Limb (tissue), 2 donors: ENCODE measurements at regions not wholly inside any gene's neighbourhood (a gene's known extent, or its start where the extent isn't known, plus 50 kb on each side); places are given as distances from the start of the nearest gene placed in this dataset.
"Not testable (repeated sequence)": the region's sequence is repeated elsewhere in the genome, so short reads cannot be mapped to it uniquely, and the experiment has no call there.

Experiments used
- DNase-seq, 2 donors: peaks; one replicate each; pipeline ENCODE4 v3.0.0-alpha.2; 2016; ENCODE audit errors: extremely low spot score in 2 of 2

DNA sequence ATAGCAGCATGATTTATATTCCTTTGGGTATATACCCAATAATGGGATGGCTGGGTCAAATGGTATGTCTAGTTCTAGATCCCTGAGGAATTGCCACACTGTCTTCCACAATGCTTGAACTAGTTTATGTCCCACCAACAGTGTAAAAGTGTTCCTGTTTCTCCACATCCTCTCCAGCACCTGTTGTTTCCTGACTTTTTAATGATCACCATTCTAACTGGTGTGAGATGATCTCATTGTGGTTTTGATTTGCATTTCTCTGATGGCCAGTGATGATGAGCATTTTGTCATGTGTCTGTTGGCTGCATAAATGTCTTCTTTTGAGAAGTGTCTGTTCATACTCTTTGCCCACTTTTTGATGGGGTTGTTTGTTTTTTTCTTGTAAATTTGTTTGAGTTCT is 54.0 kb upstream of the GPR89A start:
- not testable (repeated sequence) for DNase-seq

DNA sequence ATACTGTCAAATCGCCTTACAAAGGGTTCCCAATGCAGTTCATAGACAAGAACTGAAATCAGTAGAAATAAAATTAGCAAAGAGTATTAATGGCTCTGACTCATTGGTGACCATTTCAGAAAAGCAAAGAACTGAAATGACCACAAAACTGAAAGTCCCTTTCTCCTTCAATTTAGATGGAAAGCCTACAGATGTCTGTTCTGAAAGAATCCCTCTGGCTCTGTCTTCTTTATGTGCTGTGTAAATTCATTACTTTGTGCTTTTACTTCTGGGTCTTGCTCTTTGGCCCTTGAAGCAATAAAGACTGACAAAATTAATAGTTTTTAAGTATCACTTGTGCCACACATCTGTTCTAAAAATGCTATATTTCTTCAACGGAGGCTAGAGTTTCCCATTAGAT is 62.7 kb upstream of the GPR89A start:
- DNase-seq: no peak

DNA sequence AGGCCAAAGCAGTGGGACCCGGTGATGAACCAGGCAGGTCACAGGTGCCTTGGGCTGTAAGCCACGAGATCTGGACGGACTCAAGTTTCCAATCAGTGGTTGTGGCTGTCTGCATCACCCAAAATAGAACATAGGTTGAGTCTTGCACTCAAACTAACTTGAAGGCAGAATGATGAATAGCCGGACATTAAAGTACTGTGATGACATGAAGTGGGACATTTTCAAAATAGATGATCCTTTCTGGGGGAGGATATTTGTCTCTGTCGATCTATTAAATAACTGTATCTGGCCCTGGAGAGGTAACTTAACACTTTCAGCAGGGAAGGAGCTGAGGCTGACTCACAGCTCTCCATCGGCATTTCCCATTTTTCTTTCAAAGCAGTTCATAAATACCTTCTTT is 66.1 kb upstream of the GPR89A start:
- DNase-seq: not testable (repeated sequence)

DNA sequence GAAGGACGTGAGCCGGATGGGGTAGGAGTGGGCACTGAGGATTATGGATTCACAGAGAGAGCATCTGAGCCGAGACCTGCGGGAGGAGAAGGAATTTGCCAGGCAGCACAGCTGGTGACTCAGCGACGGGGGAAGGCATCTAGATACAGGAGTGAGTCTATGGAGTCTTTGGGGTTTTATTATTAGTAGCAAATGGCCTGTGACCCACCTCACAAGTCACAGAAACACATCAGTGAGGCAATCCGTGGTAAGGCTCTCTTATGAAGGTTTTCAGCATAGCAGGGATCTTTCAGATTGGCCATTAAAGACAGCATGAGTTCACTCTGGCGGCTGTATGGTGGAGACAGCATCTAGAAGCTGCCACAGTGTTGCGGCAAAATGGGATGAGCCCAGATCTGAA is 66.5 kb upstream of the GPR89A start:
- peak in 1 of 2 donors; percentile 20 for DNase-seq

DNA sequence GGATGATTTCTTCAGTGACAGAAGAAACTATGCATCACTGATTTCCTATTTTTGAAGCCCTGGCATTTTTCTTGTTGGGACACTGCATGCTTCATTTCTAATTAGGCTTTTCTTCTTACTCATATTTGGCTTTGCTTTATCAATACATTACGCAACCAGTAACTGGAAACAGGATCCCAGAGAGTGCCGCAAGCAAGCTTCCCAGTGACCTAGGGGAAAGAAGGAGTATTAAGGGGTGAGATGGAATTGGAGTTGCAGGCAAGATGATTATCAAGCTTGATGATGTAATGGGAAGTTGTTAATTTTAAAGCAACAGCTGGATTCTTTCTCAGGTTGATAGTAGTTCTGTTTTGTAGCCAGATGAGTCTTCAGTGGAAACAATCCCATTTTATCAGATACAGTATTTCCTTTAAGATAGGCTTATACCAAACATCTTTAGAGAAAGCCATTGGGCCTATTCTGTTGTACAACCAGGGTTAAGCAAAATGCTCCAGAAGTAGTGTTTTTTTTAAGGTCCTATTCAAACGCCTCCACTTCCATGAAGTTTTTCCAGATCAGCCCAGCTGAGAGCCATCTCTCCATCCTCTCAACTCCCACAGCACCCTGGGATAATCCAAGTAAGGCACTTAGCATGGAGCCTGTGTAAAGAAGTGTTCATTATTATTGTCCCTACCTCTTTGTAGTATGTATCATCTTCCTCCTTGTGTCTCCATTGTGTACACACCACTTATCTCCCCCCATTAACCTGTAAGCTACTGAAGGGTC is 69.5 kb upstream of the GPR89A start:
- not testable (repeated sequence) for DNase-seq

DNA sequence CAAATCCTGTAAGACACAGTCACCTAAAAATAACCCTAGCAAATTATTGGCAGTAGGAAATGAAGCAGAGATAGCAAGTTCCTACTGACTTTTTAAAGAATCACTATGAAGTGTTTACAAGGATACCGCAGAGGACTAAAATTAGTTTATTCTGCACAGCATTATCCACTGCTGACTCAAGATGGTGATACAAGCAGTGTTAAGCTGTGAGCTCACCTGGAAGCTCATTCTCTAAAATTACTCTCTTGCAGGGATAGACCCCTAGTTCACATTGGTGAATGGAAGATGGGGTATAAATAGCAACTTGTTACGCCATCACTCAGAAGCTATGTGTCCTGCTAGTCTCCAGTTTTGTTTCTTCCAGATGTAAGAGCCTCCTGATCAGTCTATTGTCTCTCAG is 70.8 kb upstream of the GPR89A start:
- DNase-seq: not testable (repeated sequence)

DNA sequence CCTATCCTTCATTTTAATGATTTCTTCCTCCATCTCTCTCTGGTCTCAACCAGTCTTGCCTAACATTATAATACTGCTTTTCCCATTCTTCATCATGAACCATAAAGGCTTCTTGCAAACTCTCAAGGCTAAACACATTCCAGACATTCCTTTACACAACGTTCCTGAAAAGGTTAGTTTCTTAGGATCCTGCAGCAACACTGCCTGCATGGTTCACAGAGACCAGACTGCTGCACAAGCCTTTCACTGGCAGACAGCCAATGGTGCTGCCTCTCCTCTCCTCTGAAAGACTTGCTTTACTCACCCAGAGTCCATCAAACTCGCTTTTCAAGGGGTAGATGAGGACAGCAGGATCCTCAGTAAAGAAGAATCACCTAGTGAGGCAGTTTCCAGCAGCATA is 72.3 kb upstream of the GPR89A start:
- peak; percentile 8 to 36 for DNase-seq

DNA sequence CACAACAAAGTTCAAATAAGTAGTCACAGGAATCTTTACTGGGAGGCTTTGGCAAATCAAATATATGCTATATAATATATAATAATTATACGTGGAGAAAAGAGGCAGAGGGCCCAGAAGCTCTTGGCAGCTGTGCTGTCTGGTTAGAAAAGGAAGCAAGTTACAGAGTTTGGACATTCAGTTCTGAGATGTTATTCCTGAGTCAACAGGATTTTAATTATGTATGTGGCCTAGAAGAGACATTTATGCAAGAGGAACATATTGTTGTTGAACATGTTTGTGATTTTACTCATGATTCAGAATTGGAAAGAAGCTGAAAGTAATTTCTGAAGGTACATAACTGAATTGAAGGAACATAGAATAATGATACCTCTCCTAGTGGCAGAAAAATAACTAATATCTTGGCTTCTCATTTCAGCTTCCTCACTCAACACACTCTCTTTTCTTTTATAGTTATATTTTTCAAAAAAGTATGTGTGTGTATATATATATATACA is 79.7 kb upstream of the GPR89A start:
- DNase-seq: peak in 1 of 2 donors; percentile 2

DNA sequence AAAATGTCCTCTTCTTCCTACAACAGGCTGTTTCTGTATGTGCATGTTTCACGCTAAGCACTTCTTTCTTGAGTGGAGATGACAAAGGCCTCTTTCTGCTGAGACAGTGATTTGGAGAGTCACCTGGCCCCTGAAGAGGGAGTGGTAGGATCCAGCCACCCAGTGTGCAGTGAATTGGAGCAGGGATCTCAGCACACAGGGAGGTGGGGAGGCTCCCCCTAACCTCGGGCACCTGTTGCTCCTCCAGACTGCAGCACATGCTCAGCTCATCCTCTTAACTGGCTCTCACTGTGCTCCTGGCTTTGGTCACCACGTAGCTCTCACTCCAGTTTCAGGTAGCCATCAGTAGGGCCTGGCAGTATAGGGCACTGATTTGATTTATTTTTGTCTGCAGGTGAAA is 87.6 kb upstream of the GPR89A start:
- not testable (repeated sequence) for DNase-seq

DNA sequence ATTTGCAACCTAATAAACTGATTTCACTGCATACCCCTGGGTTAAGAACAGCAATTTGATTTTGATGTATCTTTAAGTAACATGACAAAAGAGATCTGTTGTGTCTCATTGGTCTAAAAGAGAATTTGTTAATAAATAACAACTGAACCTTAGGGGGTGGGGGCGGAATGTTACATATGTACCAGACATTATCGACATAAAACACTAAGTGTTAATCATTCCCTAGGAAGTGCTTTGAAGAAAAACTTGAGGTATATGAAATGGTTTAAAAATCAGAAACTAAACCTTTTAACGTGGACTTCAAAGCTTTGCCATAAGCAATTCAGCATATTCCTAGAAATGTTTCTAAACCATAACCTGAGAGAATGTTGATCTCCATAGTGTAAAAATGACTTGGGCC is 88.5 kb upstream of the GPR89A start:
- not testable (repeated sequence) for DNase-seq

DNA sequence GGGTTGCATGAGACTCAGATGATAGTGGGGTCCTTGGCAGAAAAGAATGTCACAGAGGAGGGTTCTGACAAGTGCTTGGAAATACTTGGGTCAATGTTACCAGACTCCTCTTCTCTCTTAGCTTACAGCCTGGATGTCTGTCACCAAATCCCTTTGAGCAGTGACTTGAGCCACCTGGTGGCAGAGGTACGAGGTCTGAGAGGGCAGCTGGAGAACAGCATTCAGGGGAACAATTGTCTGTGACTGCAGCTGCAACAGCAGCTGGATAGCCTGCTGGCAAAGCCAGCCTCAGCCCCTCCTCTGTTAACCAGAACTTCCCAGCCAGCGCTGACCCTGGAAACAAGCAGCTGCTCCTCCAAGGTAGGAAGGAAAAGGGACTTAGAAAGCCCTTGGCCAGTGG is 87.6 kb upstream of the NBPF20 start:
- DNase-seq: not testable (repeated sequence)

DNA sequence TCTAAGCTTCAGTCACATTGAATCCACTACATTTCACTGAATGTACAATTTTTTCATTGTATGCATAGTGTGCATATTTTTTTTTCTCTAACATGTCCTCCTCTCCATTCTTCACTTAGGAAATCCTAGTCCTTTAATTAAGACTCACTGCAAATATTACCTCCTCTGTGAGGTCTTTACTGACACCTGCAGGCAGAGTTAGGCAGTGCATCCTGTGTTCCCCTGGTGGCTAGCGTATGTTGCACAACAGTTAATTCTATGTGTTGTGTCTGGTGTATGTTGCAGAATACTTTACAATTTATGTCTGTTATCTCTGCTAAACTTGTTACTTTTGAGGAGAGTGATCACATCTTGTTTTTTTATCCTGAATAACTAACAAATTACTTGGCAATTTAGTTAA is 82.7 kb upstream of the NBPF20 start:
- not testable (repeated sequence) for DNase-seq

DNA sequence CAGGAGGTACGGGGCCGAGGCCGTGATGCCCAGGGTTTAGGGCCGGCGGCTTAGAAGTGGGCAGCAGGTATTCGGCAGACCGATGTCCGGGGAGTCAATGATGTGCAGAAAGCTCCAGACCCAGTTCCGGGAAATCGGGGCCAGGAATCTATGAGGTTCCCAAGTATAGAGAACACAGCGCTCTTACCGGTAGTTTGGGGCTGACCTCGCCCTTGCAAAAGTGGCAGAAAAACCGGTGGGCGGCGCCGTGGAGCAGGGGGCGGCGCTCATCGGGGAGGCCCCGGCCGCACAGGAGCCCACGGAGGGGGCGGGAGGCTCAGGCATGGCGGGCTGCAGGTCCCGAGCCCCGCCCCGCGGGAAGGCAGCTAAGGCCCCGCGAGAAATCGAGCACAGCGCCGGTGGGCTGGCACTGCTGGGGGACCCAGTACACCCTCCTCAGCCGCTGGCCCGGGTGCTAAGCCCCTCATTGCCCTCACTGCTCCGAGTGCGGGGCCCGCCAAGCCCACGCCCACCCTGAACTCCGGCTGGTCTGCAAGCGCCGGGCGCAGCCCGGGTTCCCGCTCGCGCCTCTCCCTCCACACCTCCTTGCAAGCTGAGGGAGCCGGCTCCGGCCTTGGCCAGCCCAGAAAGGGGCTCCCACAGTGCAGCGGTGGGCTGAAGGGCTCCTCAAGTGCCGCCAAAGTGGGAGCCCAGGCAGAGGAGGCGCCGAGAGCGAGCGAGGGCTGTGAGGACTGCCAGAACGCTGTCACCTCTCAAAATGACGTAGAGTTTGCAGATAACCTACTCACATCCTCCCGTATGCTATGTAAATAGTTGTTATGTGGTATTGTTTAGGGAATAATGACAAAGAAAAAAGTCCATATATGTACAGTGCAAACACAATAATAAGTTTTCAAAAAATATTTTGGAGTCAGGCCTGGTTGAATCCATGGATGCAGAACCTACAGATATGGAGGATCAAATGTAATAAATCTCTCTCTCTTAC is 80.6 kb upstream of the NBPF20 start:
- not testable (repeated sequence) for DNase-seq

DNA sequence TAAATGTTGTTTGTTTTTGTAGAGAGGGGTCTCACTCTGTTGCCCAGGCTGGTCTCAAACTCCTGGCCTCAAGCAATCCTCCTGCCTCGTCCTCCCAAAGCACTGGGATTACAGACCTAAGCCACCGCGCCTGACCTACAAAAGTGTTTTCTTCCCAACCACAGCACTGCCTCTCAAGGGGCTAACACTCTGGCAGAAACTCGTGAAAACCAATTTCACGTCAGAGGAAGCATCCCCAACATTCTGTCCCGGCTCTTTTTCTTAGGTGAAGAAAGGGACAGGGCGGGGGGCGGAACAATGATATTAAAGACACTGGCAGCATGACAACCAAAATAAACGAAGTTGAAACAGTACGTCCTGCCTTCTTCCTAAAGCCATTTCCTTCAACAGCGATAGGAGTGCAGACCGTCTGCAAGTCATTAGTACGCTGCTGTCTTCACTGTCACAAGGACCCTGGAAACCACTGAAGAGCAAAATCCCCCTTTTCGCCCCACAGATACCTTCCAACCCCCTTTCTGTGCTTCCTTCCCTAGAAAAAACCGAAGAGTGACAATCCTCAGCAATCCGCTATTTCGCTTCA is 79.5 kb upstream of the NBPF20 start:
- not testable (repeated sequence) for DNase-seq

DNA sequence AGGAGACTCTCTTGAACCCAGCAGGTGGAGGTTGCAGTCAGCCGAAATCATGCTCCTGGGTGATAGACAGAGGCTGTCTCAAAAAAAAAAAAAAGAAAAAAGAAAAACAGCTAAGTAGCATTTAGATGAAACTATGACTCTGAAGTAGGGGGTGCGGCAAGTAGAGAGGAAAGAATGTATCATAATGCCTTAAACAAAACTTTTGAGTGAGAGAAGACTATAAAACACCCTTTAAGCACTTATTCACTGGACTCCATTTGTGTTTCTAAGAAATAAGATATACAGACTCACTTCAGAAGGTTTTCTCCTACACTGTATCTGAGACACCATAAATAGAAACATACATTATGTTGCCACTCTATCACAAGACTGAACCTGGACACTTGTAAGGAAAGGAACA is 78.9 kb upstream of the NBPF20 start:
- not testable (repeated sequence) for DNase-seq

DNA sequence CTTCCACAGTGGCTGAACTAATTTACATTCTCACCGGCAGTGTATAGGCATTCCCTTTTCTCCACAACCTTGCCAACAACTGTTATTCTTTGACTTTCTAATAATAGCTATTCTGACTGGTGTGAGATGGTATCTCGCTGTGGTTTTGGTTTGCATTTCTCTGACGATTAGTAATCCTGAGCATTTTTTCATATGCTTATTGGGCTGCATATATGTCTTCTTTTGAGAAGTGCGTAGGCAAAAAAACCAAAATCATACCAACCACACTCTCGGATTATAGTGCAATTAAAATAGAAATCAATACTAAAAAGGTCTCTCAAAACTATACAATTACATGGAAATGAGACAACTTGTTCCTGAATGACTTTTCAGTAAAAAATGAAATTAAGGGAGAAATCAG is 74.8 kb upstream of the NBPF20 start:
- DNase-seq: not testable (repeated sequence)

DNA sequence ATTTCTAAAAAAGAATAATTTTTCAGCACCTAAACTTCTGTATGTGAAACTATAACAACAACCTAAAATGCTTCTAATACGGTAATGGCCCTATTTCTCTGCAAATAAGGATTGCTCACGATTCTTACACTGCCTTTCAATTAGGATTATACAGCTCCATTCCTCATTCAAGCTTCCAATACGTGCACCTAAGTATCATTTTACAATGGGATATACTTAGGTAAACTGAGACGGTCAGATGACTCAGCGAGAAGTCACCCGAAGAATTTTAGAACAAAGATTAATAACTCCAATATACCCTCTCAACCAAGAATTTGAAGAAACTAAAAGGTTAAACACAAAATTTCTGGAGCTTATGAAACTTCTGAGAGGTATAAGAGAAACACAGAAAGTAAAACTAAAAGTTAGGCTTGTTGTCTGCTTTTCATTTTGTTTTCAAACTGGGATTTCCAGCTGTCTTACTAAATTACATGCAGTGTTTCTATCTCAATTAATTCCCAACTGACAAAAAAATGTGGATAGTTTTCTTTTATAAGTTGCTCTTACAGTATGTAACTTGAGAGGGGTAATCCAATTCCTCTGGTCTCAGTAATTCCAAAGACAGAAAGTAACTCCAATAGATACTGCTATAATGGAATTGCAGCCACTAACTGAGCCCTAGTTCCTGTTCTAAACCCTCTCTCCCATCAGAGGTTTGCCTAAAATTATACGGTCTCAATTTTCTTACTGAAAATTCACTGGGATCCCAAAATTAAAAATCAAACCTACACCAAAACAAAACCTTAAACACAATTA is 69.9 kb upstream of the NBPF20 start:
- DNase-seq: not testable (repeated sequence)

DNA sequence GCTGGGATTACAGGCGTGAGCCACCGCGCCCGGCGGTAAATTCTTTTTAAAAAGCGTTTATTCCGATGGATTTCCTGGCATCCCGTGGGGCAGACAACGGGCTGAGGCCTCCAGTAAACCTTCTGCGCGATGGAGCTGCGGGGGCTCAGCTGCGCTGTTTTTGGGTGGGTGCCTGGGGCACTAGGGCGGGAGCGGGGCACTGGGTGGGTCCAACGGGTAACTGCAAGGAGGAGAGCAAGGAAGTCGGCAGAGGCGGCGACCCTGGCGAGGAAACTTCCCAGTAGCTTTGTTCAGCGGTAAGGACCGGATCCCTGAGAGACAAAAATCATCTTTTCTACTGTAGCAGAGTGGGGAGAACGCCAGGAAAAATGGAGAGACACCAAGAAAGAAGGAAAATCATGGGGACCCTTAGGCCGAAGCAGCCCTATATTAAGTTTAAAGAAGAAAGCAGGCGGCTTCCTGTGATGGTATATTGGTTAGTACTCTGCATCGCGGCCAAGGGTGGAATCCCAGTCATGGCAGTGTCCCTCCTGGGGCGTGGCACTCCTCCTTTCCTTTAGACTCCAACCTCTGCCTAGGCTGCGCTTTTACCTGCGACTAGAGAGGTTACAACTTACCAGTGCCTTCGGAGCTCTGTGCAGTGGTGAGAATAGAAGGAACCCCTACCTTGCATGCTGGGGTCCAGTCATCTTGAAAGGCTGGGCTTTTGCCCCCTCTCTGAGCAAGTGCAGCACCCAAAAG is 63.0 kb upstream of the NBPF20 start:
- DNase-seq: not testable (repeated sequence)

DNA sequence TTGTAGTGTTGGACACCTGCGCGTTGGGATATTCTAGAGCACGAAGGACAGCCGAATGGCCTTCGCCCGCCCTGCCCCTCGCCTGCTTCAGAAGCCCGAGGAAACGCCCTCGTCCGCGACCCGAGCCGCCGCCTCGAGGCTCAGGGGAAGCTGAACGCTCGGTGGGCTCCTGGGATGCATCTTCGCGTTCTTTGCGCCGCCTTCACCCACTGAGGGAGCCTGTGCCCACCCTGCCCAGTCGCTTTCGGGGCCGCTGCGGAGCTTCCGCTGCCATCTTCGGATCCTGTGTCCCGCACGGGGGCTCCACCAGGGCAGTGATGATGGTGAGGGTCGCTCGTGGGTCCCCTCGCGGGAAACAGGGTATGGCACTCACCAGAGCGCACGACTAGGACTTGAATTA is 61.8 kb upstream of the NBPF20 start:
- not testable (repeated sequence) for DNase-seq

DNA sequence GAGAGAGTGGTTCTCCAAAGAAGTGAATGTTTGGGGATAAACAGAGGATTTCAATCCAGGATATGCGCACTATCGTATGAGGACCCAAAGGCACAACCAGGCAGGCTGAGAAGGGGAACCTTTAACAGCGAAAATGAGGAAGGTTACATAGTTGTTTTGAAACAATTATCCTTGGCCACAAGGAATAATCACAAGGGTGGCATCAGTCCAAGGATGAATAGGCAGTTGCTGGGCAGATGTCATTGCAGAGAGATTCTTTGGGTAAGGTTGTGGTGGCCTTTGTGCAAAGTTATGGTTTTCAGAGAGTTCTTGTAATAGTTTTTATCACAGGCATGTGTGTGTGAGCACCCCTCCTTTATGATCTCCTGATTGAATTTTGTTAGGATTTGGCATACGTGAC is 58.9 kb upstream of the NBPF20 start:
- not testable (repeated sequence) for DNase-seq
